ENCODE measurements at regions not wholly inside any gene's neighbourhood (a gene's known extent, or its start where the extent isn't known, plus 50 kb on each side); places are given as distances from the start of the nearest gene placed in this dataset.

DNA sequence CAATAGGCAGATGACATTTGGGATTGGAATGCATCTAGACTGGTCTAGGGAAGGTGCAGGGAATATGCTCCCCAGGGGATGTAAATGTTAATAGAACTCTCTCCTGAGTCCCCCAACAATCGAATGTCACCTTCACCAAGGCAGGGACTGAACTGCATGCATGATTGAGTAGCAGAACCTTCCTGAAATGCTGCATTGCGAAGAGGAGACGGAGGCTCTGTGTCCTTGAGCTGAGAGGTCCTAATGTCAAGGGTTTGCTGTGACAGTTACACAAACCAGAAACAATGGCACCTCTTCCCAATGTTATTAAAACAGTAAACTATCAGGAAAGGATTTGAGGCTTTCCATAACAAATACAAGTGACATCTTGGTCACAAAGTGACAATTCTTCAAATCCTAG lies 117.5 kb upstream of the SFSWAP start:
- ATAC-seq (ENCODE audit: insufficient number of reproducible peaks, low FRiP score, low read depth) (no peak), DNase-seq (ENCODE audit: low spot score) (no peak)
- Histone ChIP-seq H3K9me3 (no peaks in the 10 kb centered on the region), H3K4me3 (no peak overlapping the region), H3K36me3 (no peaks in the 10 kb centered on the region), H3K27me3 (replicated peaks; ENCODE audit: insufficient read depth) (no peaks in the 10 kb centered on the region), H3K27ac (no peak overlapping the region), H3K4me1 (ENCODE audit: control insufficient read depth in 1 of 2, low read depth in 2 of 2) (no peaks in the 10 kb centered on the region)
- TF ChIP-seq, protein P1, sequence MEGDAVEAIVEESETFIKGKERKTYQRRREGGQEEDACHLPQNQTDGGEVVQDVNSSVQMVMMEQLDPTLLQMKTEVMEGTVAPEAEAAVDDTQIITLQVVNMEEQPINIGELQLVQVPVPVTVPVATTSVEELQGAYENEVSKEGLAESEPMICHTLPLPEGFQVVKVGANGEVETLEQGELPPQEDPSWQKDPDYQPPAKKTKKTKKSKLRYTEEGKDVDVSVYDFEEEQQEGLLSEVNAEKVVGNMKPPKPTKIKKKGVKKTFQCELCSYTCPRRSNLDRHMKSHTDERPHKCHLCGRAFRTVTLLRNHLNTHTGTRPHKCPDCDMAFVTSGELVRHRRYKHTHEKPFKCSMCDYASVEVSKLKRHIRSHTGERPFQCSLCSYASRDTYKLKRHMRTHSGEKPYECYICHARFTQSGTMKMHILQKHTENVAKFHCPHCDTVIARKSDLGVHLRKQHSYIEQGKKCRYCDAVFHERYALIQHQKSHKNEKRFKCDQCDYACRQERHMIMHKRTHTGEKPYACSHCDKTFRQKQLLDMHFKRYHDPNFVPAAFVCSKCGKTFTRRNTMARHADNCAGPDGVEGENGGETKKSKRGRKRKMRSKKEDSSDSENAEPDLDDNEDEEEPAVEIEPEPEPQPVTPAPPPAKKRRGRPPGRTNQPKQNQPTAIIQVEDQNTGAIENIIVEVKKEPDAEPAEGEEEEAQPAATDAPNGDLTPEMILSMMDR (IDR thresholded peaks at IDR 0.05): no peak

DNA sequence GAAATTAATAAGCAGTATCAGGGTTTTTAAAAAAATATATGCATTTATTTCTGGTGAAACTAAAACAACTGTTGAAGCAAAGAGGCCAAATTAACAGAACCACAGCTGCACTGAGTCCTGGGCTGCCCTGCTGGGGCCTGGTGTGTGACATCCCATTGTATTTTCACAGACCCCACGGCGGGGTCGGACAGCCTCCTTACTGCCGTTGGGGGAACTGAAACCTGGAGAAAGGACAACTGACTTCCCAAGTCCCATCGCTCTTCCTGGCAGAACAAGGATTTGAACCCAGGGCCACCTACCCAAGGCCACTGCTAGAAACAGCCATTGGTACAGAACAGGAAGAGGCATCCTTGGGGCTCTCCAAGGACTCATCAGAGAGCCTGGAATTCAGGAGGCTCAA lies 114.8 kb upstream of the SFSWAP start:
- ATAC-seq (ENCODE audit: insufficient number of reproducible peaks, low FRiP score, low read depth): no peak
- no peak for DNase-seq (ENCODE audit: low spot score)
- no peak overlapping the region for H3K27ac ChIP-seq
- no peaks in the 10 kb centered on the region for H3K27me3 ChIP-seq (replicated peaks; ENCODE audit: insufficient read depth)
- H3K9me3 ChIP-seq: no peaks in the 10 kb centered on the region
- TF ChIP-seq, protein P1 (IDR thresholded peaks at IDR 0.05): no peak
- no peak overlapping the region for H3K4me3 ChIP-seq
- H3K4me1 ChIP-seq (ENCODE audit: control insufficient read depth in 1 of 2, low read depth in 2 of 2): no peaks in the 10 kb centered on the region
- no peaks in the 10 kb centered on the region for H3K36me3 ChIP-seq

DNA sequence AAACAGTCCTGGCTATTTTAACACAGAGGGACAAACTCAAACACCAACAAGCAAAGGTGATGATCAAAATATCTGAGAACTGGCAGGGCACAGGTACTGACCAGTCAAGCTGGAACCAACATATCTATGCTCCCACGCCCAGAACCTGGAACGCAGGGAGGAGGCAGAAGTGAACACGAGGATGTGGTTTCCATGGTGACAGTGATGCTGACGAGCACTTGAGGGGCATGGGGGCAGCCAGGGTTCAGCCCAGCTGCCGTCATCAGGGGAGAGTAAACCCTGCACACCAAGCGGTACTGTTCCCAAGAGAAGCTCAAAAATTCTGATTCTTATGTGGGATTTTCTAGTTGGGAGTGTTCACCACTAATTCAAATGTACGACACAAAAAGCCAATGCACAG lies 113.6 kb upstream of the SFSWAP start:
- H3K27me3 ChIP-seq (replicated peaks; ENCODE audit: insufficient read depth): no peaks in the 10 kb centered on the region
- no peak for DNase-seq (ENCODE audit: low spot score)
- H3K4me1 ChIP-seq (ENCODE audit: control insufficient read depth in 1 of 2, low read depth in 2 of 2): no peaks in the 10 kb centered on the region
- no peak overlapping the region for H3K4me3 ChIP-seq
- H3K27ac ChIP-seq: no peak overlapping the region
- no peaks in the 10 kb centered on the region for H3K9me3 ChIP-seq
- TF ChIP-seq, protein P1 (IDR thresholded peaks at IDR 0.05): no peak
- no peaks in the 10 kb centered on the region for H3K36me3 ChIP-seq
- no peak for ATAC-seq (ENCODE audit: insufficient number of reproducible peaks, low FRiP score, low read depth)

DNA sequence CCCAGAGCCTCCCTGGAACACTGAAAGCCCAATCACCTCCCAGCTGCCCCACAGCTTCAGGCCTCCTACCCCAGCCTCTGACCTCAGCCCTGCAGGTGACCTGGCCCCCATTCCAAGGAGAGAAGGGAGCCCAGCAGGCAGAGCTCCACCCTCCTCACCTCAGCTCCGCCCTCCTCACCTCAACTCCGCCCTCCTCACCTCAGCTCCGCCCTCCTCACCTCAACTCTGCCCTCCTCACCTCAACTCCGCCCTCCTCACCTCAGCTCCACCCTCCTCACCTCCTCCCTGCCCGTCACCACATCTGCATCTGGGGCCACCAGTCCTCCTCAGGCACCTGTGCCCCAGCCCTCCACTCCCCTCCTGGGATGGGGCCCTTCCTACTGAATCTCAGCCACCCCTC lies 112.2 kb upstream of the SFSWAP start:
- H3K27ac ChIP-seq: no peak overlapping the region
- ATAC-seq (ENCODE audit: insufficient number of reproducible peaks, low FRiP score, low read depth) (no peak), DNase-seq (ENCODE audit: low spot score) (no peak)
- H3K27me3 ChIP-seq (replicated peaks; ENCODE audit: insufficient read depth): no peaks in the 10 kb centered on the region
- TF ChIP-seq, protein P1 (IDR thresholded peaks at IDR 0.05): no peak
- H3K36me3 ChIP-seq: no peaks in the 10 kb centered on the region
- no peak overlapping the region for H3K4me3 ChIP-seq
- no peaks in the 10 kb centered on the region for H3K9me3 ChIP-seq
- H3K4me1 ChIP-seq (ENCODE audit: control insufficient read depth in 1 of 2, low read depth in 2 of 2): no peaks in the 10 kb centered on the region

DNA sequence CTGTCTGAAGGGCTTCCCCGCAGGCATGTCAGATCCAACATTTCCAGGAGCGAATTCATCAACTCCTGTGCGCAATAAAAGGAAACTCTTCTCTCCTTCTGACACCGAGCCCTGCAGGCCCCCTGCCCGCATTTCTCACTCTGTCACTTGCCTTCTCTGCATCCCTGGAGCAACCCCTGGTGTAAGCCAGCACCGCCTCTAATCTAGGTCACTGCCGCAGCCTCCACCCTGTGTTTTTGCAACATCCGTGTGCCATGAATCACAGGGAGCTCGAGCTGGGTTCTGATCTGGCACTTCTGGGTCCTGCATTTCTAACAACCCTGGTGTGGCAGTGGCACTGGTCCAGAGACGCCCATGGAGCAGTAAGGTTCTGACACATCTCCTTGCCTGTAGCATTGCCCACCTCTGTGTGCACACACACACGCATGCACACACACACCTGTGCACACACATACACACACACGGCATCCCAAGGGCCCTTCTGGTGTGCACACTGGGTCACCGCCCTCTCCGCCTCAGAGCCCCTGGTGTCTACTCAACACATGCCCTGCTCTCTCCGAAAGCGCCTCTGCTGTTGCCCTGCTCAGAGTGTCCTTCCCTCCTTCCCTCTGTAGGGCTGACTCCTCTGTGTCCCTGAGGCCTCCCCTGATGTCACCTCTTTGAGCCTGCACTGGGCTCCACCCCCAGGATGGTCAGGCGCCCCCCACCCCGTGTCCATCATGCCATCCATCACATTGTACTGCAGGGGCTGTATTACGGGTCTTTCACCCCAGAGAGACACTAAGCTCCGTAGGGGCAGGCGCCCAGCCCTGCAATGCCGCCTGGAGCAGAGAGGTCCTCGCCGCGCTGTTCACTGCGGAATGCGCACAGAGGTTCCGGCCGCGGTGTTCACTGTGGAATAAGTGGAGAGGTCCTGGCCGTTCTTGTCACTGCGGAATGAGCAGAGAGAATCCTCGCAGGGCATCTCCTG lies 111.4 kb upstream of the SFSWAP start:
- TF ChIP-seq, protein P1 (IDR thresholded peaks at IDR 0.05): no peak
- no peaks in the 10 kb centered on the region for H3K27me3 ChIP-seq (replicated peaks; ENCODE audit: insufficient read depth)
- no peaks in the 10 kb centered on the region for H3K36me3 ChIP-seq
- H3K27ac ChIP-seq: no peak overlapping the region
- no peaks in the 10 kb centered on the region for H3K4me1 ChIP-seq (ENCODE audit: control insufficient read depth in 1 of 2, low read depth in 2 of 2)
- no peaks in the 10 kb centered on the region for H3K9me3 ChIP-seq
- no peak for ATAC-seq (ENCODE audit: insufficient number of reproducible peaks, low FRiP score, low read depth)
- H3K4me3 ChIP-seq: no peak overlapping the region
- DNase-seq (ENCODE audit: low spot score): no peak

Measured in thoracic aorta (tissue), 2 donors.